ENCODE measurements at regions not wholly inside any gene's neighbourhood (a gene's known extent, or its start where the extent isn't known, plus 50 kb on each side); places are given as distances from the start of the nearest gene placed in this dataset.

GRCh38 chr3:14590569-14590968 is 50.4 kb upstream of the GRIP2 start:
- DNase-seq (ENCODE audit: low spot score), result no peak

GRCh38 chr3:14592390-14592789 is 52.2 kb upstream of the GRIP2 start:
- no peak for DNase-seq (ENCODE audit: low spot score)

GRCh38 chr3:14592836-14593235 is 52.7 kb upstream of the GRIP2 start:
- no peak for DNase-seq (ENCODE audit: low spot score)

- no peak for DNase-seq (ENCODE audit: low spot score)
Observed at GRCh38 chr3:14594234-14594633, 54.1 kb upstream of the GRIP2 start.

- DNase-seq (ENCODE audit: low spot score), result no peak
Observed at GRCh38 chr3:14595561-14595960, 55.4 kb upstream of the GRIP2 start.

- no peak for DNase-seq (ENCODE audit: low spot score)
Observed at GRCh38 chr3:14597266-14597665, 54.3 kb upstream of the CCDC174 start.

- DNase-seq (ENCODE audit: low spot score), result peak; percentile 18
Observed at GRCh38 chr3:14598143-14598569, 53.4 kb upstream of the CCDC174 start.

- DNase-seq (ENCODE audit: low spot score), result no peak
Observed at GRCh38 chr3:14599488-14599887, 52.1 kb upstream of the CCDC174 start.

GRCh38 chr3:14600075-14600474 is 51.5 kb upstream of the CCDC174 start:
- DNase-seq (ENCODE audit: low spot score), result no peak

GRCh38 chr3:14600856-14601610 is 50.5 kb upstream of the CCDC174 start:
- no peak for DNase-seq (ENCODE audit: low spot score)

- DNase-seq (ENCODE audit: low spot score), result no peak
Observed at GRCh38 chr3:14601692-14602005, 49.9 kb upstream of the CCDC174 start.
